Prostate gland (tissue), 2 donors: ENCODE measurements at regions not wholly inside any gene's neighbourhood (a gene's known extent, or its start where the extent isn't known, plus 50 kb on each side); places are given as distances from the start of the nearest gene placed in this dataset.

ENCODE experiments used
- CTCF ChIP-seq, 4 experiments: fragments of 200-600 bp in 2 of 4; fragments of 450-650 bp in 2 of 4; sonication (generic) in 2 of 4; IDR thresholded peaks; 1 replicate in 3 of 4; 2 replicates in 1 of 4; pipeline ENCODE4 v1.5.1; 2016 to 2019; ENCODE audit warnings: antibody characterized with exemption in 4 of 4, mild to moderate bottlenecking in 2 of 4, moderate library complexity in 2 of 4
- POLR2A ChIP-seq: fragments of 450-650 bp; IDR thresholded peaks from one replicate; pipeline ENCODE4 v1.6.1; 2016; ENCODE audit warnings: antibody characterized with exemption, mild to moderate bottlenecking
- POLR2AphosphoS5 ChIP-seq: sonication (generic); formaldehyde crosslinking; IDR thresholded peaks from one replicate; pipeline ENCODE4 v1.6.1; 2017; ENCODE audit warnings: antibody characterized with exemption

- no peak for TF ChIP-seq POLR2AphosphoS5
- no peak for TF ChIP-seq CTCF (IDR thresholded peaks at IDR 0.05)
- TF ChIP-seq POLR2A, result no peak
Observed at GRCh38 chr11:98944461-98944860, 76.3 kb upstream of the CNTN5 start.
